ENCODE measurements at regions not wholly inside any gene's neighbourhood (a gene's known extent, or its start where the extent isn't known, plus 50 kb on each side); places are given as distances from the start of the nearest gene placed in this dataset.

DNA sequence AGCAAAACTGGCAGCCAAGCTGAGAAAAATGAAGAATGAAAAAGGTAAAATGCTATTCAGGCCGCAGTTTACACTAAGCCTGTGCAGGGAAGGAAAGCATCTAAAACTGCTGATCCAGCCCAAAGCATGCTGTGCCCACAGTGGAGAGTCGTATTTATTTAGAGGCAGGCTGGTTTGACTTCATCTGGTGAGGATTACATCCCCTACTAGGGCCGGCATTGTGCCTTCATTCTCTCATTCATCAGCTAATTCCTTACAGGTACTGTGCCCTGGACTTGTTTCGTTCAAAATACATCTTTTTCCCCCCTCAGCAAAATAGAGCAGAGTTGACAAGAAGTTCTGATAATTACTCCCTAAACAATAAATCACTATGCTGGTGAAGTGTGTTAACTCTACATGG, 137.5 kb upstream of the DAP start:
- Histone ChIP-seq H3K9me3 (ENCODE audit: low read depth) (no peaks in the 10 kb centered on the region), H3K4me3 (no peak overlapping the region), H3K36me3 (no peaks in the 10 kb centered on the region), H3K27ac (no peak overlapping the region), H3K27me3 (no peaks in the 10 kb centered on the region), H3K4me1 (ENCODE audit: low read depth) (no peaks in the 10 kb centered on the region)
- DNase-seq (ENCODE audit: low read depth in 1 of 2, low spot score in 1 of 2): no peak
- TF ChIP-seq, protein P1, sequence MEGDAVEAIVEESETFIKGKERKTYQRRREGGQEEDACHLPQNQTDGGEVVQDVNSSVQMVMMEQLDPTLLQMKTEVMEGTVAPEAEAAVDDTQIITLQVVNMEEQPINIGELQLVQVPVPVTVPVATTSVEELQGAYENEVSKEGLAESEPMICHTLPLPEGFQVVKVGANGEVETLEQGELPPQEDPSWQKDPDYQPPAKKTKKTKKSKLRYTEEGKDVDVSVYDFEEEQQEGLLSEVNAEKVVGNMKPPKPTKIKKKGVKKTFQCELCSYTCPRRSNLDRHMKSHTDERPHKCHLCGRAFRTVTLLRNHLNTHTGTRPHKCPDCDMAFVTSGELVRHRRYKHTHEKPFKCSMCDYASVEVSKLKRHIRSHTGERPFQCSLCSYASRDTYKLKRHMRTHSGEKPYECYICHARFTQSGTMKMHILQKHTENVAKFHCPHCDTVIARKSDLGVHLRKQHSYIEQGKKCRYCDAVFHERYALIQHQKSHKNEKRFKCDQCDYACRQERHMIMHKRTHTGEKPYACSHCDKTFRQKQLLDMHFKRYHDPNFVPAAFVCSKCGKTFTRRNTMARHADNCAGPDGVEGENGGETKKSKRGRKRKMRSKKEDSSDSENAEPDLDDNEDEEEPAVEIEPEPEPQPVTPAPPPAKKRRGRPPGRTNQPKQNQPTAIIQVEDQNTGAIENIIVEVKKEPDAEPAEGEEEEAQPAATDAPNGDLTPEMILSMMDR (IDR thresholded peaks at IDR 0.05; ENCODE audit: low read depth, low read length): no peak

- no peaks in the 10 kb centered on the region for H3K36me3 ChIP-seq
- no peaks in the 10 kb centered on the region for H3K4me1 ChIP-seq (ENCODE audit: low read depth)
- no peaks in the 10 kb centered on the region for H3K9me3 ChIP-seq (ENCODE audit: low read depth)
- H3K4me3 ChIP-seq: no peak overlapping the region
- DNase-seq (ENCODE audit: low read depth in 1 of 2, low spot score in 1 of 2): peak in 1 of 2 donors; percentile 4
- H3K27me3 ChIP-seq: no peaks in the 10 kb centered on the region
- TF ChIP-seq, protein P1 (IDR thresholded peaks at IDR 0.05; ENCODE audit: low read depth, low read length): no peak
- H3K27ac ChIP-seq: no peak overlapping the region
These were observed 135.0 kb upstream of the DAP start for GRCh38 chr5:10896016-10896415.

GRCh38 chr5:10894445-10895054, 133.5 kb upstream of the DAP start:
- Histone ChIP-seq H3K9me3 (ENCODE audit: low read depth) (no peaks in the 10 kb centered on the region), H3K27ac (no peak overlapping the region), H3K27me3 (no peaks in the 10 kb centered on the region), H3K4me1 (ENCODE audit: low read depth) (no peaks in the 10 kb centered on the region), H3K36me3 (no peaks in the 10 kb centered on the region), H3K4me3 (no peak overlapping the region)
- TF ChIP-seq, protein P1 (IDR thresholded peaks at IDR 0.05; ENCODE audit: low read depth, low read length): no peak
- no peak for DNase-seq (ENCODE audit: low read depth in 1 of 2, low spot score in 1 of 2)

DNA sequence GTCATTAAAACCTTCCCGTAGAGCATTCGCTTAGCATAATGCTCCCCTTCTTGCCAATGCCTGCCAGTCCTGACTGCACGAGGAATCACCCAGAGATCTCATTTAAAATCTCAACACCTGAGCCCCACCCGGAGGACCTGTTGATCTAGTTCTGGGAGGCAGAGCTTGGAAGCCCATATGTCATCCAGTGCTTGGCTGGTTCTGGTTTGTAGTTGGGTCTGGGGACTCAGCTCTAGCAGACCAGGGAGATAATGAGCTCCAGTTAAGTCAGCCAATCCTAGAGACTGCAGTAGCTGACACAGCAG, 131.8 kb upstream of the DAP start:
- H3K27me3 ChIP-seq: no peaks in the 10 kb centered on the region
- no peak for DNase-seq (ENCODE audit: low read depth in 1 of 2, low spot score in 1 of 2)
- no peaks in the 10 kb centered on the region for H3K4me1 ChIP-seq (ENCODE audit: low read depth)
- H3K27ac ChIP-seq: no peak overlapping the region
- no peaks in the 10 kb centered on the region for H3K36me3 ChIP-seq
- TF ChIP-seq, protein P1 (IDR thresholded peaks at IDR 0.05; ENCODE audit: low read depth, low read length): no peak
- no peaks in the 10 kb centered on the region for H3K9me3 ChIP-seq (ENCODE audit: low read depth)
- H3K4me3 ChIP-seq: no peak overlapping the region

DNA sequence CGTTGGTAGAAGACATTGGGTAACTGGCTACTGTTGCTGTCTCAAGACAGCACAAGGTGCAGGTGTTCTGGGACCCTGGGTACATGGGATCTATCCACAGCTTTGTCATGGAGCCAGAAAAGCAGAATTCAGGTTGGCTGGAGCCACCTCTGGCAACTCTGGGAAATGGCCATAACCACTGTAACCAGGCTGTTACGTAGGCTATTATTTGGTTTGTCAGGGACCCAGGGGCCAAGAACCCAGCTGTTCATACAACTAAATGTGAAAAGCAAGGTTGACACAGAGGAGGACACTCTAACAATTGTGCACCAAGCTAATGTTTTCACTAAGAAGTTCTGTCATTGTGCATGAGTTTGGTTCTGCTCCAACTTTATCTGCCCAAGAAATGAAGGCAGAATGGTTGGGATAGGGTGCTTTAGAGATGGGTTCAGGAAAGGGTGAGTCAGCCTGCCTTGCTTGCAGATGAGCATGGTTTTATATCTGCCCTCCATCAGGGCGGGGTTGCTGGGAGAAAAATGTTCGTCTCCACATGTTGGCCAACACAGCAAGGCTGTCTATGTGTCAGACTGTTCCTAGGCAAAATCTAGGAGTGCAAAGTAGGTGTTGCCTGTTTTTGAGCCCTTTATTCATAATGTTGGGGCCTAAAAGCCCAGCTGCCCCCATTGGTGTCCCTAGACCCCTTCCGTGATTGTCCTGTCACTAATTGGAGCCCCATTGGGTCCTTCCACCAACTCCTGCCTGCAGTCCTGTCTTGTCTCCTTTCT, 131.3 kb upstream of the DAP start:
- no peaks in the 10 kb centered on the region for H3K9me3 ChIP-seq (ENCODE audit: low read depth)
- H3K4me1 ChIP-seq (ENCODE audit: low read depth): no peaks in the 10 kb centered on the region
- no peaks in the 10 kb centered on the region for H3K27me3 ChIP-seq
- H3K27ac ChIP-seq: no peak overlapping the region
- TF ChIP-seq, protein P1 (IDR thresholded peaks at IDR 0.05; ENCODE audit: low read depth, low read length): no peak
- H3K36me3 ChIP-seq: no peaks in the 10 kb centered on the region
- DNase-seq (ENCODE audit: low read depth in 1 of 2, low spot score in 1 of 2): no peak
- no peak overlapping the region for H3K4me3 ChIP-seq
